ENCODE measurements at regions not wholly inside any gene's neighbourhood (a gene's known extent, or its start where the extent isn't known, plus 50 kb on each side); places are given as distances from the start of the nearest gene placed in this dataset.

- no peak for DNase-seq (ENCODE audit: low read depth)
Observed at GRCh38 chr22:49567899-49568750, 259.5 kb downstream of the BRD1 start.

- DNase-seq (ENCODE audit: low read depth), result no peak
Observed at GRCh38 chr22:49566693-49567092, 261.0 kb downstream of the BRD1 start.

- no peak for DNase-seq (ENCODE audit: low read depth)
Observed at GRCh38 chr22:49566141-49566541, 261.5 kb downstream of the BRD1 start.

DNA sequence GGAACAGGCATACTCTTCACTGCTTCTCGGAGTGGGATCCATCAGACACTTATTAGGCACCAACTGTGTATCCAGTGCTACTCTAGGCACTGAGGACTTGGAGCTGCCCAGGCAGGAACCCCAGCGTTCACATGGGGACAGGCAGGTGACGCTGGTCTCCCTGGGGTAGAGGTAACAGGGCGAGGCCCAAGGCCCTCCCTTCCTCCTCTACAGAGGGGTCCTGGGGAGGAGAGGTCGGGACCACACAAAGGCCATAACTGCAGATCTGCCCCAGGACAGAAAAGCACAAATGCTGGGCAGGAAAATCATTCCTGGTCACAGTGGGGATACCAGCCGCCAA is 262.2 kb downstream of the BRD1 start:
- DNase-seq (ENCODE audit: low read depth), result no peak

- DNase-seq (ENCODE audit: low read depth), result no peak
Observed at GRCh38 chr22:49564666-49565515, 262.8 kb downstream of the BRD1 start.

DNA sequence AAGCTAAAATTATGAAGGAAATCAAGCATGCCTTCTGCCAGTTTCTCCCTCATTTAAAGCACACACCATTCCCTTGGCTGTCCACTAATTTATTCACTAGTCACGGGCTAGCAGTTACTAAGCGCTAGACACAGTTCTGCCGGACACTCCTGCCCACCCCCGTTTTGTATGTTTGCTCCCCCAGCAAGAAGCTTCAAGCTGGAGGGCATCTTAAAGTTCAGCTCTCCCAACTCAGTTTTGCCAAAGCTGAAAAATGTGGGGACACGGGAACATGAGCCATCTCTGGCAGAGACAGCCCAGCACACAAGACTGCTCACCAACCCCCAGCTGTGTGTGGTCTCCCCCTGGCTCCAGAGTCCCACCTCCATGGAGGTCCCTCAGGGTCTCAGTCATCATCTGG is 263.6 kb downstream of the BRD1 start:
- DNase-seq (ENCODE audit: low read depth), result no peak

DNA sequence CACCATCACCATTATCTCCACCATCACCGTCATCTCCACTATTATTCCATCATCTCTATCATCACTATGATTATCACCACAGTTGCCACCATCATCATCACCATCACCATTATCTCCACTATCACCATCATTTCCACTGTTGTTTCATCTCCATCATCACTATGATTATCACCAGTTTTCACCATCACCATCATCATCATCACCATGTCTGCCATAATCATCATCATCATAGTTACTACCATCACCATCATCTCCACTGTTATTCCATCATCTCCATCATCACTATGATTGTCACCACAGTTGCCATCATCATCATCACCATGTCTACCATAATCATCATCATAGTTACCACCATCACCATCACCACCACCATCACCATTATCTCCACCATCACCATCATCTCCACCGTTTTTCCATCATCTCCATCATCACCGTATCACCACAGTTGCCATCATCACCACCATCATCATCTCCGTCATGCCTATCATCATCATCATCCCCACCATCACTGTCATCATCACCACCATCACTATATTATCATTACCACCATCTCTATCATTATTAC is 264.9 kb downstream of the BRD1 start:
- DNase-seq (ENCODE audit: low read depth), result no peak

GRCh38 chr22:49561976-49562375 is 265.7 kb downstream of the BRD1 start:
- DNase-seq (ENCODE audit: low read depth), result no peak

DNA sequence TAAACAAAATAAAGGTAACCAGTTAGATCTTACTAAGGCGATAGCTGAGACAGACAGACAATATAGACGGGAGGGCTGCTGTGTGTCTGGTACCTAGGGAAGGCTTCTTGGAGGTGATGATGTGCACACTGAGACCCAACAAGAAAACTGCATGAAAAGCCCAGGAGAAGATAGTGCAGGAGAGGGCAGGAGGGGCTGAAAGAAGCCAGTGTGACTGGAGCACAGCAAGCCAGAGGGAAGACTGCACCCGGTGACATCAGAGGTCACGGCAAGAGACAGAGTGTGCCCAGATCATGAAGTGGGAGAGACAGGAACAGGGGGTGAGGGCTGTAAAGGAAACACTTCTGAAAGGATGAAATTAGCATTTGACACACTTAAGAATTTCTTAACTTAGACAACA is 266.3 kb downstream of the BRD1 start:
- DNase-seq (ENCODE audit: low read depth), result no peak

DNA sequence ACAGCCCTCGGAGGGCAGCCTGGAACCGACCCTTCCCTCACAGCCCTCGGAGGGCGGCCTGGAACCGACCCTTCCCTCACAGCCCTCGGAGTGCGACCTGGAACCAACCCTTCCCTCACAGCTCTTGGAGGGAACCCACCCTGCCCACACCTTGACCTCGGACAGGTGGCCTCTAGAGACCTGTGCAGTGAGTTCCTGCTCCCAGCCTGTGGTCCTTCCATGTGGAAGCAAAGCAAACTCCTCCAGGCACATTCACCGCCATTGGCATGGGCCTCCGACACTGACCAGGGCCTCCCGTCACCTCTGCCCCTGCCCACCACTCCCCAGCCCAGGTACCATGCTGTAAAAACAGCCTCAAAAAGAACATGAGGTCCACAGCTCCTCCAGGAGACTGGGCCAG is 272.1 kb downstream of the BRD1 start:
- DNase-seq (ENCODE audit: low read depth), result no peak

DNA sequence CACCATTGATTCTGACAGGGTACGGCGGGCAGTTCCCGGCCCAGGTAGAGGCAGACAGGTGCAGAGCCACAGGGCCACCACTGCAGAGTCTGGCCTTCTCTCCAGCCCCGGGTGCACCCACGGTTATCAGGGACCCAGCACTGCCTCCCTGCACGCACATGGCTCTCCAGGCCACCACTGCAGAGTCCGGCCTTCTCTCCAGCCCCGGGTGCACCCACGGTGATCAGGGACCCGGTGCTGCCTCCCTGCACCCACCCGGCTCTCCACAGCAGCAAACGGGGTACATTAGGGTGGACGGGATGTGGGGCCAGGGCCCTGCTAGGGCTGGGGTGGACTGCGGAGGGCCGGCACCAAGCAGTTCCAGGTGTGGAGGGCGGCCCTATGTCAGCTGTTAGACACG is 272.9 kb downstream of the BRD1 start:
- no peak for DNase-seq (ENCODE audit: low read depth)

DNA sequence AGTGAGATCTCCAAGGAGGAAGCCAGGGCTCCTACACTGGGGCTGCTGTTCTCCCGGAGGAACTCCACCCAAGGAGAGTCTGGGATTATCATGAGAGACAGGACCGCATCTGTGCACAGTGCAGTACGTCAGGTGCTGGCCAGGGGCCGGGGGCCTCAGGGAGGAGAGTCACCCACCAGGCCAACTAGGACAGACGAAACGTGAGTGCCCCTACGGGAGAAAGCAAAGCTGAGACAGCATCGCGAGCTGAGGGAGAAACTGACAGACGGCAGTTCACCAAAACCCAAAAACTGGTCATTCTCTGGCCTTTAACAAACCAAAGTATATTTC is 273.4 kb downstream of the BRD1 start:
- DNase-seq (ENCODE audit: low read depth), result no peak

- no peak for DNase-seq (ENCODE audit: low read depth)
Observed at GRCh38 chr22:49553518-49554295, 274.0 kb downstream of the BRD1 start.

- DNase-seq (ENCODE audit: low read depth), result no peak
Observed at GRCh38 chr22:49553076-49553475, 274.6 kb downstream of the BRD1 start.

GRCh38 chr22:49551897-49552614 is 275.6 kb downstream of the BRD1 start:
- DNase-seq (ENCODE audit: low read depth), result no peak

DNA sequence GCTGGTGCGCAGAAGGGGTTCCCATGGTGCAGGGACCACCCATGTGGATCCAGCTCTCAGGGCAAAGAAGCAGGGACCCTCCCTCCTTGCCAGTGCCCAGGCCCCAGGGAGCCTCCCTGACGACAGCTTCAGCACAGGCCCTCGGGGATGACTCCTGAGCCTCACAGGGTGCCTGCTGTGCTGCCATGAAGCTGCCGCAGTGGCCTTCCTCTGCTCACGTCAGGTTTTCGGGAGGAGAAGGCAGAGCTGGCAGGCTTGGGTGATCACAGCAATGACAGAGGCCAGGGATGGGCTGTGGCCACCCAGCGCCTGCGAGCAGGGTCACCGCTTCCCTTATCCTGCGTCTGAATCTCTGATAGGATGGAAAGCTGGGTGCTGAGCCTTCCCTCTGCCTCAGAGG is 276.2 kb downstream of the BRD1 start:
- DNase-seq (ENCODE audit: low read depth), result no peak

- no peak for DNase-seq (ENCODE audit: low read depth)
Observed at GRCh38 chr22:49550766-49551362, 276.8 kb downstream of the BRD1 start.

DNA sequence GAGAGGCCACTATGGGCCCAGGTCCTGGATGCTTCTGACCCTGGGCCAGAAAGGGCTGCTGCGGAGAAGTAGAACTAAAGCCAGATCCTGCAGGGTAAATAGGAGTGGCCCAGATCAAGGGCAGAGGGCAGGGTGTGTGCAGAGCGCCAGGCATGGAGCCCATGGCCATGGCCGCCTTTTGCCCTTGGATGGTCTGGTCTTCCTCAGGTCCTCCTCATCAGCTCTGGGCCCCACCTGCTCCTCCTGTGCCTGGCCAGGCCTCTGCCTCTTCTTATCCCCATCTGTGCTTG is 277.6 kb downstream of the BRD1 start:
- DNase-seq (ENCODE audit: low read depth), result no peak

DNA sequence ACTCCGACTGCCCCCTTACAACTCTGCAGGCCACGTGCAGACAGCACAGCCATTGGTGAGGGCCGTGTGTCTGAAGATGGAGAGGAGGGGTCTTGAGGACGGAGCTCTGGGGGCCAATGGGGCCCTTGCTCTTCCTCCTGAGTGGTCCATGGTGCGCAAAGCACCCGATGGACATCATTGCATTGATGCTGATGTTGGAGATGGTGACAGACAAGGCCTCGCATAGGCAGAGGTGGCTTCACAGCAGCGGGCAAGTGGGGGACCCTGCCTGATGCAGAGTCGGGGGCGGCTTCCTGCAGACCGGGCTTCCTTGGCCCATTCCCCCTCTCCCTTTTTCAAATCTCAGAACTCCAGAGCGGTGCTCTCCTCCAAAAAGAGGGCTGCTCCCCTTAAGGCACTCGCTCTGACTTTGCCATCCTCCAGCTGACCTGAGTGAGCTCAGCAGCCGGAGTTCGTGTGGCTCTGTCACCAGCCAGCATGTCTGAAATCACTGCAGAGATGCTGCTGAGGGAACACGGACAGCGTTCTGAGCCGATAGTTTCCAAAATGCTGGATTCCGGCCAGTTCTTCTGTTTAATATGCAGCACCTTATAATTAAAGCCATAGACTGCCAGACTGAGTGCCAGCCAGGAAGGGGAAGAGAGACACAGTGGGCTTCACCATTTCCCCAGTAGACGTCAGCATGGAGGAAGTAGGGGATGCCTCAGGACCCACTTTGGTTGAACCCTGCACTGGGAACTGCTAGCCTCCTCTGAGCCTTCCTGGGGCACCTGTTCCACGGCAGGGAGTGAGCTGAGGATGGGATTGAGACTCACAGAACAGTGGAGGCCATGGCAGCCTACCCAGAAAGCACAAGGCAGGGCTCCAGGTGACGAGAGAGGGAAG is 278.2 kb downstream of the BRD1 start:
- no peak for DNase-seq (ENCODE audit: low read depth)

DNA sequence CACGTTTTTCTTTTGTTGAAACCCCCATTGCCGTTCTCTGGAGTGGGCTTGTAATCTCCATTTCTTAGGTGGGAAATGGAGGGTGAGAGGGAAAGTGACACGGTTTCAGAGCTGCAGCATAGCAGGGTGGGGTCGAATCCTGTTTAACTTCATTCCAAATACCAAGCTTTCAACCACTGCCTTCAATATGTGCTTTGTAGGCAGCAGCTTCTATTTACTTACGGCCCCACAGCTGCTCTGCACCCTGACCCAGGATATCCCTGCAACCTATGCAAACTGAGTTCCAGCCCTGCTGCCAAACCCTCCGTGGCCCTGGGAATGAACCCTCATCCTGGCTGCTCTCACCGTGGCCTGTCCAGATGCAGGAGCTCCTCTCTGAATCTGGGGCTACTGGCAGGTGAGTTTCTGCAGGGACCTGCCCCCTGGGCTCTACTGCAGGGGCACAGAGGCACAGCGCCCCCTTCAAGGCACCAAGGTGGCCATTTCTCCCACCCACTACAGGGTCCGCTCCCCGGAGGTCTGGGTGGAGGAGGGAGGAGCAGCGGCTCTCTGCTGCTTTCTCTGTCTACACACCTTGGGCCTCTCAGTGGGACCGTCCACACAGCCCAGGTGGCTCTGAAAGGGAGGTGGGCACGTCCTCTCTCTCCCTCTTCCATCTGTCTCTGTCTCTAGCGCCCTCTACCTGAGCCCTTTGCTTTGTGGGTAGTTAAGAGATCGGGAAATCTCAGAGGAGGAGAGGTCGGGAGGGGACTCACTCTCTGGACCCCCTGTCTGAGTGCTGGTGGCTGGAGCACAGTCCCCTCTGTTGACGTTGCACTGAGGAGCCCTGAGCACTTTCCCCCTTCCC is 279.1 kb downstream of the BRD1 start:
- DNase-seq (ENCODE audit: low read depth), result no peak

Measured in activated T-helper 1 cell treated with Interleukin-2 at 50 U/mL for 16 hours (primary cell).